GM18907 (cell line): ENCODE measurements at regions not wholly inside any gene's neighbourhood (a gene's known extent, or its start where the extent isn't known, plus 50 kb on each side); places are given as distances from the start of the nearest gene placed in this dataset.
"Not testable (repeated sequence)": the region's sequence is repeated elsewhere in the genome, so short reads cannot be mapped to it uniquely, and the experiment has no call there.

Experiments used
- ATAC-seq: cut with Tn5 transposase; IDR thresholded peaks from one replicate; pipeline ENCODE4 v1.9.1; 2021; ENCODE audit warnings: mild to moderate bottlenecking, moderate library complexity; ENCODE audit not compliant: unreplicated experiment

- no peak for ATAC-seq
Observed at GRCh38 chr2:195117011-195117410, 540.0 kb upstream of the SLC39A10 start.

GRCh38 chr2:195115738-195116137, 541.3 kb upstream of the SLC39A10 start:
- ATAC-seq = no peak

GRCh38 chr2:195108182-195108581, 548.8 kb upstream of the SLC39A10 start:
- ATAC-seq = no peak

GRCh38 chr2:195106681-195107380, 550.2 kb upstream of the SLC39A10 start:
- no peak for ATAC-seq

GRCh38 chr2:195105581-195105980, 551.4 kb upstream of the SLC39A10 start:
- ATAC-seq = no peak

- no peak for ATAC-seq
Observed at GRCh38 chr2:195094330-195094729, 562.7 kb upstream of the SLC39A10 start.

GRCh38 chr2:195092341-195092740, 564.7 kb upstream of the SLC39A10 start:
- no peak for ATAC-seq

- ATAC-seq = not testable (repeated sequence)
Observed at GRCh38 chr2:195072806-195073205, 584.2 kb upstream of the SLC39A10 start.

- ATAC-seq = no peak
Observed at GRCh38 chr2:195057001-195057400, 600.0 kb upstream of the SLC39A10 start.

GRCh38 chr2:195055996-195056395, 601.0 kb upstream of the SLC39A10 start:
- ATAC-seq = no peak

GRCh38 chr2:195051401-195051800, 605.6 kb upstream of the SLC39A10 start:
- no peak for ATAC-seq

- peak; percentile 95 for ATAC-seq
Observed at GRCh38 chr2:195049372-195050031, 607.5 kb upstream of the SLC39A10 start.

GRCh38 chr2:195047955-195048354, 609.1 kb upstream of the SLC39A10 start:
- no peak for ATAC-seq

- no peak for ATAC-seq
Observed at GRCh38 chr2:195044801-195045200, 612.2 kb upstream of the SLC39A10 start.

GRCh38 chr2:195038153-195038552, 618.9 kb upstream of the SLC39A10 start:
- ATAC-seq = no peak

- no peak for ATAC-seq
Observed at GRCh38 chr2:195037045-195037444, 620.0 kb upstream of the SLC39A10 start.

- ATAC-seq = no peak
Observed at GRCh38 chr2:195031411-195031810, 625.6 kb upstream of the SLC39A10 start.

GRCh38 chr2:195029804-195030654, 627.0 kb upstream of the SLC39A10 start:
- ATAC-seq = no peak

- no peak for ATAC-seq
Observed at GRCh38 chr2:195027947-195028346, 629.1 kb upstream of the SLC39A10 start.

- no peak for ATAC-seq
Observed at GRCh38 chr2:195026261-195026660, 630.8 kb upstream of the SLC39A10 start.

GRCh38 chr2:195022508-195022830, 634.6 kb upstream of the SLC39A10 start:
- no peak for ATAC-seq
